Neural crest cell (in vitro differentiated cells): ENCODE measurements at regions not wholly inside any gene's neighbourhood (a gene's known extent, or its start where the extent isn't known, plus 50 kb on each side); places are given as distances from the start of the nearest gene placed in this dataset.

Source experiments
- DNase-seq: peaks from one replicate; pipeline ENCODE4 v3.0.0; 2021; ENCODE audit warnings: low read depth, mixed read lengths, low spot score
- H3K27ac Mint-ChIP-seq: one replicate; pipeline ENCODE4 v1.8.0; 2021; ENCODE audit warnings: mild to moderate bottlenecking, mixed read lengths; ENCODE audit not compliant: unreplicated experiment
- H3K27me3 Mint-ChIP-seq: 2 replicates; pipeline ENCODE4 v1.8.0; 2021; ENCODE audit warnings: low read depth, mild to moderate bottlenecking, mixed read lengths
- H3K36me3 Mint-ChIP-seq: 2 replicates; pipeline ENCODE4 v1.8.0; 2021; ENCODE audit warnings: low read depth, mild to moderate bottlenecking, mixed read lengths
- H3K4me1 Mint-ChIP-seq: 2 replicates; pipeline ENCODE4 v1.8.0; 2021; ENCODE audit warnings: mixed read lengths
- H3K4me3 Mint-ChIP-seq: one replicate; pipeline ENCODE4 v1.8.0; 2021; ENCODE audit warnings: mild to moderate bottlenecking, mixed read lengths
- H3K9me3 Mint-ChIP-seq: 2 replicates; pipeline ENCODE4 v1.8.0; 2021; ENCODE audit warnings: mixed read lengths
- CTCF ChIP-seq: fragments of 200-600 bp; sonication (generic); conservative IDR thresholded peaks from 2 replicates; pipeline ENCODE4 v1.5.0; 2021; ENCODE audit warnings: antibody characterized with exemption, mild to moderate bottlenecking

GRCh38 chr4:183832776-183833450, 72.2 kb upstream of the STOX2 start:
- no peak for TF ChIP-seq CTCF
- H3K4me3 Mint-ChIP-seq: no peak overlapping the region
- no peaks in the 10 kb centered on the region for H3K27me3 Mint-ChIP-seq
- peaks cover 8% of the 10 kb centered on the region for H3K4me1 Mint-ChIP-seq
- DNase-seq: no peak
- no peak overlapping the region for H3K27ac Mint-ChIP-seq
- H3K9me3 Mint-ChIP-seq: no peaks in the 10 kb centered on the region
- H3K36me3 Mint-ChIP-seq: no peaks in the 10 kb centered on the region

GRCh38 chr4:183834252-183834651, 70.9 kb upstream of the STOX2 start:
- H3K4me3 Mint-ChIP-seq: no peak overlapping the region
- H3K27ac Mint-ChIP-seq: no peak overlapping the region
- no peaks in the 10 kb centered on the region for H3K36me3 Mint-ChIP-seq
- no peaks in the 10 kb centered on the region for H3K9me3 Mint-ChIP-seq
- DNase-seq: no peak
- no peaks in the 10 kb centered on the region for H3K27me3 Mint-ChIP-seq
- peaks cover 10% of the 10 kb centered on the region for H3K4me1 Mint-ChIP-seq
- no peak for TF ChIP-seq CTCF

- Mint-ChIP-seq H3K4me3 (no peak overlapping the region), H3K27ac (no peak overlapping the region), H3K27me3 (no peaks in the 10 kb centered on the region), H3K9me3 (no peaks in the 10 kb centered on the region), H3K36me3 (no peaks in the 10 kb centered on the region), H3K4me1 (peaks cover 9% of the 10 kb centered on the region)
- no peak for DNase-seq
- TF ChIP-seq CTCF: no peak
Observed at GRCh38 chr4:183837222-183837621, 67.9 kb upstream of the STOX2 start.

- H3K36me3 Mint-ChIP-seq: no peaks in the 10 kb centered on the region
- H3K27me3 Mint-ChIP-seq: no peaks in the 10 kb centered on the region
- peak; percentile 53 for TF ChIP-seq CTCF
- no peaks in the 10 kb centered on the region for H3K9me3 Mint-ChIP-seq
- peak overlapping the region; percentile 62 for H3K27ac Mint-ChIP-seq
- peaks cover 9% of the 10 kb centered on the region for H3K4me1 Mint-ChIP-seq
- H3K4me3 Mint-ChIP-seq: no peak overlapping the region
- DNase-seq: no peak
Observed at GRCh38 chr4:183838987-183839712, 66.0 kb upstream of the STOX2 start.

- Mint-ChIP-seq H3K27ac (no peak overlapping the region), H3K9me3 (no peaks in the 10 kb centered on the region), H3K36me3 (no peaks in the 10 kb centered on the region), H3K27me3 (no peaks in the 10 kb centered on the region), H3K4me3 (no peak overlapping the region), H3K4me1 (peaks cover 9% of the 10 kb centered on the region)
- peak; percentile 95 for TF ChIP-seq CTCF
- DNase-seq: peak; percentile 88
Observed at GRCh38 chr4:183840311-183840710, 64.8 kb upstream of the STOX2 start.
